Inflammatory macrophage treated with lipopolysaccharide for 4 hours (primary cell): ENCODE measurements at regions not wholly inside any gene's neighbourhood (a gene's known extent, or its start where the extent isn't known, plus 50 kb on each side); places are given as distances from the start of the nearest gene placed in this dataset.
"Not testable (repeated sequence)": the region's sequence is repeated elsewhere in the genome, so short reads cannot be mapped to it uniquely, and the experiment has no call there.

Source experiments
- DNase-seq: peaks from one replicate; pipeline ENCODE4 v3.0.0-alpha.2; 2020

DNA sequence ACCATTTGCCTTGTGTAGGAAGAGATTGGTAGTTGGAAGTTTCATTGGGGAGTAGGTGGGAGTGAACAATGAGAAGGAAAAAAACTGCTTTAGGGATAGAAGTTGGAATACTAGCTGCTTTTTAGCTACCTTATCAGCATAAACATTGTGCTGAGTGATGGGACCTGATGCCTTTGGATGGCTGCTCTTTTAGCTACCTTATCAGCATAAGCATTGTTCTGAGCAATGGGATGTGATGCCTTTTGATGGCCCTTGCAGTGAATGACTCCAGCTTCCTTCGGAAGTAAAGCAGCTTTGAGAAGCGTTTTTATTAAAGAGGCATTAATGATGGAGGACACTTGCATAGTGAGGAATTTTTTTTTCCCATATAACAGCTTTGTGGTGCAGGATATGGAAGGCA, 168.2 kb upstream of the NLGN4Y start:
- no peak for DNase-seq

GRCh38 chrY:14360748-14361500, 163.4 kb upstream of the NLGN4Y start:
- no peak for DNase-seq

GRCh38 chrY:14373608-14374007, 150.7 kb upstream of the NLGN4Y start:
- no peak for DNase-seq

DNA sequence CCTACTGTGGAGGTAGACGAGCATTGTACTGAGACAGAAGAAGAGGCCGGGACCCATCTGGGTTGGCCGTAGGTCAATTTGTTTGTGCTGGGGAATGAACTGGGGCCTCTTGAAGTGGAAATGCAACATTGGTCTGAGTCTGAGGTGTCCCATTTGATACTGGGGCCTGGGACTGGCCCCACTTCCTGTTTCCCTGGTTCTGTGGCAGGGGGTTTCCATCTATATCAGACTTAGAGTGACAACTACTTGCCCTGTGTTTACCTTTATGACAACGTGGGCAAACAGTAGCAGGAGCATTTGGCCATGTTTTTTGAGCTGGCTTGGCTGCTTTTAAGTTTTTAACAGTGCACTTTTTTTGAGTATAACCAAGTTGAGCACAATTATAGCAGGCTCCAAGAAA, 146.1 kb upstream of the NLGN4Y start:
- DNase-seq = no peak

GRCh38 chrY:14410549-14411030, 113.7 kb upstream of the NLGN4Y start:
- not testable (repeated sequence) for DNase-seq

GRCh38 chrY:14411334-14411733, 113.0 kb upstream of the NLGN4Y start:
- DNase-seq = no peak

DNA sequence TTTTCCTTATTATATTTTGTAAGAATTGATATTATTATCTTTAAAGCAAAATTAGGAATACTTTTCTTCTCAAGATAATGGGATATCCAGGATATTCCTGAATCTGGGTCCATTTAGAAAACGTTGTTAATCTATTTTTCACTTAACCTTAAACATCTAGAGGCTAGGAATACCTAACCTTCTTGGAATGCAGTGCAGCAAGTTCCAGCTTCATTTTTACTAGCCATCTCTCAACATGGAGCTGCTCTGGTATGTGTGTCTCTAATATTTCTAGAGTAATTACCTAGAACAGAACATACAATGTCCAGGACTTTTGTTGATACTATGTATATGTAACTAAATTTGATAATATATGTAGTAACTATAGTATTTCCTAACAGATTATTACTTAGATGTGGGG, 87.8 kb upstream of the NLGN4Y start:
- DNase-seq = no peak

- no peak for DNase-seq
Measured at GRCh38 chrY:14437626-14438025, 86.7 kb upstream of the NLGN4Y start.

GRCh38 chrY:14438395-14438794, 85.9 kb upstream of the NLGN4Y start:
- no peak for DNase-seq

GRCh38 chrY:14444550-14444949, 79.8 kb upstream of the NLGN4Y start:
- DNase-seq = no peak

DNA sequence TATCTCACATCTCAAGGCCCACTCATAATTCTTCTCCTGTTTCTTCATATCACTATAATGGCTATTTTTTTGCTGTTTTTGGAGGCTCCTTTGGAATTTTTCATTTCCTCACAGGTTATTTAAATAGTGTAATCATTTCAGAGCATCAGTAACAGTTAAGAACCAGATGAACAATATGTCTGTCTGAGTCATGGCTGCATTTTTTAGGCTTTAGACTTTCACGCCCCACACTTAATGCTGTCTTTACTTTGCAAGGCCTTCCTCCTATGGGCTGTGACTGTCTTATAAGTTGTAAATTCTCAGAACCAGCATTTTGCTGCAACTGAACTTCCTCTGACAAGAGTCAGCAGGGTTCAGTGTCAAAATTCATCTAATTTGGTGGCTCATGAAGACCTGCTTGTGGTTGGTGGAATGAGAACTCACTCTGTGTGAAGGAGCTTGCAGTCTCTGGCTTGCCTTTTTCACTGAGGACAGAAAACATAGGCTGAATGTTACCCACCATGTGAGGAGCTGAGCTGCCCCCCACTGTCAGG, 56.1 kb upstream of the NLGN4Y start:
- no peak for DNase-seq

DNA sequence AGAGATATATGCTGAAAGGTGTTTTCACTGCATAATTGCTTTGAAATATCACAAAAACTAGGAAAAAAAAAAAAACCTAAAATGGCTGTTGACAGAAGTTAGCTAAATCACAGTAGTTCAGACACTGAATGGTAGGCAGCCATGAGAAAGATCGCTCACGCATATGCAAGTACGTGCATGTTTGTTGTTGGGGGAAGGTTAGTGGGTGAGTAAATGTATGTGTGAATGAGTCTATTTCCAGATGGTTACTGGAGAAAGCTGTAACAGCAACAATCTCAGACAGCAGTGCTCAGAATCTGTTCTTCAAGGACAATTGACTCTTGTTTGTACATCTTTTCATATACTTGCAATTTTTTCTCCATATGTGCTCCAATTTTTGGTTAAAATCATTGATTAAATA, 51.9 kb upstream of the NLGN4Y start:
- DNase-seq = no peak

DNA sequence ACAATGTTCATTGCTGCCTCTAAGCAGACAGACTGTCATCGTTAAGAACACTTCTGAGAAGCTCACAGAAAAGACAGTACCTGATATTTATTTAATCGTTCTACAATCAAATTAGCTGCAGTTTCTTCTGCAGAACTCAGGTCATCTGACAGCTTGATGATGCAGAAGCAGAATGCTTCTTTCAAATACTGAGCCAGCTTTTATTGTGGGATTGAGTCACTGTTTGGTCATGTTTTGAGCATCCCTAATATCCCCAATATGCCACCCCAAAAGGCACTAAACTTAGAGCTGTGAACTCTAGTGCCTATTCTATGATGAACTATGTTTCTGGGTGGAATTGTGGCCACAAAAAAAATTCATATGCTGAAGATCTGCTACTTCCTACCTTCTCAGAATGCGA, 51.0 kb upstream of the NLGN4Y start:
- DNase-seq = no peak
